ENCODE measurements at regions not wholly inside any gene's neighbourhood (a gene's known extent, or its start where the extent isn't known, plus 50 kb on each side); places are given as distances from the start of the nearest gene placed in this dataset.

- no peak for DNase-seq (ENCODE audit: low spot score)
Observed at GRCh38 chr1:60173729-60174505, 100.3 kb upstream of the C1orf87 start.

GRCh38 chr1:60173006-60173405 lies 99.4 kb upstream of the C1orf87 start:
- no peak for DNase-seq (ENCODE audit: low spot score)

GRCh38 chr1:60171801-60172200 lies 98.2 kb upstream of the C1orf87 start:
- DNase-seq (ENCODE audit: low spot score) = no peak

- no peak for DNase-seq (ENCODE audit: low spot score)
Observed at GRCh38 chr1:60170709-60171108, 97.1 kb upstream of the C1orf87 start.

GRCh38 chr1:60169206-60169605 lies 95.6 kb upstream of the C1orf87 start:
- no peak for DNase-seq (ENCODE audit: low spot score)

- no peak for DNase-seq (ENCODE audit: low spot score)
Observed at GRCh38 chr1:60162936-60163335, 89.4 kb upstream of the C1orf87 start.

GRCh38 chr1:60160141-60160540 lies 86.6 kb upstream of the C1orf87 start:
- DNase-seq (ENCODE audit: low spot score) = no peak

- no peak for DNase-seq (ENCODE audit: low spot score)
Observed at GRCh38 chr1:60156371-60156770, 82.8 kb upstream of the C1orf87 start.

- DNase-seq (ENCODE audit: low spot score) = no peak
Observed at GRCh38 chr1:60153961-60154360, 80.4 kb upstream of the C1orf87 start.

- DNase-seq (ENCODE audit: low spot score) = no peak
Observed at GRCh38 chr1:60152891-60153290, 79.3 kb upstream of the C1orf87 start.

GRCh38 chr1:60151311-60151710 lies 77.7 kb upstream of the C1orf87 start:
- DNase-seq (ENCODE audit: low spot score) = no peak

GRCh38 chr1:60149251-60149650 lies 75.7 kb upstream of the C1orf87 start:
- no peak for DNase-seq (ENCODE audit: low spot score)

GRCh38 chr1:60146884-60147283 lies 73.3 kb upstream of the C1orf87 start:
- DNase-seq (ENCODE audit: low spot score) = no peak

- no peak for DNase-seq (ENCODE audit: low spot score)
Observed at GRCh38 chr1:60145771-60146170, 72.2 kb upstream of the C1orf87 start.

- no peak for DNase-seq (ENCODE audit: low spot score)
Observed at GRCh38 chr1:60141743-60142142, 68.2 kb upstream of the C1orf87 start.

GRCh38 chr1:60141276-60141675 lies 67.7 kb upstream of the C1orf87 start:
- no peak for DNase-seq (ENCODE audit: low spot score)

GRCh38 chr1:60137406-60137805 lies 63.8 kb upstream of the C1orf87 start:
- DNase-seq (ENCODE audit: low spot score) = no peak

GRCh38 chr1:60136395-60136794 lies 62.8 kb upstream of the C1orf87 start:
- no peak for DNase-seq (ENCODE audit: low spot score)

GRCh38 chr1:60134716-60135115 lies 61.1 kb upstream of the C1orf87 start:
- DNase-seq (ENCODE audit: low spot score) = no peak

- DNase-seq (ENCODE audit: low spot score) = no peak
Observed at GRCh38 chr1:60133848-60134247, 60.3 kb upstream of the C1orf87 start.

GRCh38 chr1:60133000-60133673 lies 59.6 kb upstream of the C1orf87 start:
- no peak for DNase-seq (ENCODE audit: low spot score)

- no peak for DNase-seq (ENCODE audit: low spot score)
Observed at GRCh38 chr1:60132108-60132507, 58.5 kb upstream of the C1orf87 start.

GRCh38 chr1:60130703-60131102 lies 57.1 kb upstream of the C1orf87 start:
- DNase-seq (ENCODE audit: low spot score) = no peak

- no peak for DNase-seq (ENCODE audit: low spot score)
Observed at GRCh38 chr1:60129911-60130310, 56.3 kb upstream of the C1orf87 start.
